Upper lobe of left lung (tissue), 4 donors: ENCODE measurements at regions not wholly inside any gene's neighbourhood (a gene's known extent, or its start where the extent isn't known, plus 50 kb on each side); places are given as distances from the start of the nearest gene placed in this dataset.

Experiments
- EP300 ChIP-seq, 4 donors: sonication (generic); formaldehyde crosslinking; IDR thresholded peaks; one replicate each; pipeline ENCODE4 v1.5.1; 2017; ENCODE audit warnings: antibody characterized with exemption in 4 of 4, control low read depth in 2 of 4
- POLR2A ChIP-seq, 4 donors: fragments of 450-650 bp; IDR thresholded peaks; one replicate each; pipeline ENCODE4 v1.5.1; 2016 to 2017; ENCODE audit warnings: antibody characterized with exemption in 4 of 4, mild to moderate bottlenecking in 2 of 4
- POLR2AphosphoS5 ChIP-seq, 2 donors: sonication (generic); formaldehyde crosslinking; IDR thresholded peaks; one replicate each; pipeline ENCODE4 v1.5.1; 2017; ENCODE audit warnings: antibody characterized with exemption in 2 of 2
- TF ChIP-seq, protein P1 (sequence below), 6 experiments: fragments of 450-650 bp in 4 of 6; fragments of 200-600 bp in 2 of 6; sonication (generic) in 2 of 6; IDR thresholded peaks; one replicate each; pipeline ENCODE4 v1.5.1; 2016 to 2019; ENCODE audit warnings: antibody characterized with exemption in 6 of 6

DNA sequence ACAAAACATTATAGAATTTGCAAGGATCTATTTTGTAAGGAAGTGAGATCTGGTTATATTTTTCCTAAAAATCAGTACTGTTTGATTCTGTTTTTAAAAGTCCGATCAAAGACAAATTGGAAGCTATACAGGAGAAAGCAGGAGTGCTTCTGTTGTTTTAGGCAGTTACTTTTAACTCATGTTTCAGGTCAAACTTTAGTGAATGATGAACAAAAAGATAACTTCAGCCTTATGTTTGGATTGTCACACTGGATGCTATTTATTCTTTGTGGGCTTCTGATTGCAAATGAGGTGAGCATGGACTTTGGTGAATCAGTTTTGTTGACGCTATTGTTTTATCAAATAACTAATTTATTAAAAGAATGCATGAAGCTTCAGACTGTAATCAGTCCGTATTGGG lies 228.7 kb upstream of the SLC35B3 start:
- TF ChIP-seq, protein P1, sequence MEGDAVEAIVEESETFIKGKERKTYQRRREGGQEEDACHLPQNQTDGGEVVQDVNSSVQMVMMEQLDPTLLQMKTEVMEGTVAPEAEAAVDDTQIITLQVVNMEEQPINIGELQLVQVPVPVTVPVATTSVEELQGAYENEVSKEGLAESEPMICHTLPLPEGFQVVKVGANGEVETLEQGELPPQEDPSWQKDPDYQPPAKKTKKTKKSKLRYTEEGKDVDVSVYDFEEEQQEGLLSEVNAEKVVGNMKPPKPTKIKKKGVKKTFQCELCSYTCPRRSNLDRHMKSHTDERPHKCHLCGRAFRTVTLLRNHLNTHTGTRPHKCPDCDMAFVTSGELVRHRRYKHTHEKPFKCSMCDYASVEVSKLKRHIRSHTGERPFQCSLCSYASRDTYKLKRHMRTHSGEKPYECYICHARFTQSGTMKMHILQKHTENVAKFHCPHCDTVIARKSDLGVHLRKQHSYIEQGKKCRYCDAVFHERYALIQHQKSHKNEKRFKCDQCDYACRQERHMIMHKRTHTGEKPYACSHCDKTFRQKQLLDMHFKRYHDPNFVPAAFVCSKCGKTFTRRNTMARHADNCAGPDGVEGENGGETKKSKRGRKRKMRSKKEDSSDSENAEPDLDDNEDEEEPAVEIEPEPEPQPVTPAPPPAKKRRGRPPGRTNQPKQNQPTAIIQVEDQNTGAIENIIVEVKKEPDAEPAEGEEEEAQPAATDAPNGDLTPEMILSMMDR (IDR thresholded peaks at IDR 0.05): no peak
- TF ChIP-seq EP300 (IDR thresholded peaks at IDR 0.05) (no peak), POLR2A (IDR thresholded peaks at IDR 0.05) (no peak), POLR2AphosphoS5 (IDR thresholded peaks at IDR 0.05) (no peak)
